Prostate gland (tissue), 2 donors: ENCODE measurements at regions not wholly inside any gene's neighbourhood (a gene's known extent, or its start where the extent isn't known, plus 50 kb on each side); places are given as distances from the start of the nearest gene placed in this dataset.

Experiments
- DNase-seq: peaks from one replicate; pipeline ENCODE4 v3.0.0-alpha.2; 2019; ENCODE audit warnings: low spot score
- H3K27ac ChIP-seq, 2 donors: fragments of 200-600 bp; sonication (generic); 2 replicates each; pipeline ENCODE4 v1.5.1; 2017 to 2019
- H3K27me3 ChIP-seq: fragments of 200-600 bp; sonication (generic); replicated peaks from 2 replicates; pipeline ENCODE4 v1.5.1; 2019; ENCODE audit not compliant: insufficient read depth
- H3K36me3 ChIP-seq, 2 donors: fragments of 200-600 bp; sonication (generic); 1 replicate in 1 of 2; 2 replicates in 1 of 2; pipeline versions ENCODE4 v1.5.1 to v1.8.1; 2017 to 2019
- H3K4me1 ChIP-seq: fragments of 200-600 bp; sonication (generic); replicated peaks from 2 replicates; pipeline ENCODE4 v1.5.1; 2019
- H3K4me3 ChIP-seq, 2 donors: fragments of 200-600 bp; sonication (generic); 2 replicates each; pipeline ENCODE4 v1.5.1; 2017 to 2019
- H3K9me3 ChIP-seq: fragments of 200-600 bp; sonication (generic); 2 replicates; pipeline ENCODE4 v1.5.1; 2017
- POLR2A ChIP-seq: fragments of 450-650 bp; IDR thresholded peaks from one replicate; pipeline ENCODE4 v1.6.1; 2016; ENCODE audit warnings: antibody characterized with exemption, mild to moderate bottlenecking
- POLR2AphosphoS5 ChIP-seq: sonication (generic); formaldehyde crosslinking; IDR thresholded peaks from one replicate; pipeline ENCODE4 v1.6.1; 2017; ENCODE audit warnings: antibody characterized with exemption
- WGBS: methylation state at CpG from one replicate; pipeline ENCODE4 v1.1.5; 2018; 5-methylcytosine and 5-hydroxymethylcytosine counted together
- intact Hi-C: fragments of 100-400 bp; cut with DNase I; formaldehyde crosslinking; loops from one replicate; pipeline ENCODE4 v1.14.2; 2022
- TF ChIP-seq, protein P1 (sequence below), 4 experiments: fragments of 200-600 bp in 2 of 4; fragments of 450-650 bp in 2 of 4; sonication (generic) in 2 of 4; IDR thresholded peaks; 1 replicate in 3 of 4; 2 replicates in 1 of 4; pipeline ENCODE4 v1.5.1; 2016 to 2019; ENCODE audit warnings: antibody characterized with exemption in 4 of 4, mild to moderate bottlenecking in 2 of 4, moderate library complexity in 2 of 4

DNA sequence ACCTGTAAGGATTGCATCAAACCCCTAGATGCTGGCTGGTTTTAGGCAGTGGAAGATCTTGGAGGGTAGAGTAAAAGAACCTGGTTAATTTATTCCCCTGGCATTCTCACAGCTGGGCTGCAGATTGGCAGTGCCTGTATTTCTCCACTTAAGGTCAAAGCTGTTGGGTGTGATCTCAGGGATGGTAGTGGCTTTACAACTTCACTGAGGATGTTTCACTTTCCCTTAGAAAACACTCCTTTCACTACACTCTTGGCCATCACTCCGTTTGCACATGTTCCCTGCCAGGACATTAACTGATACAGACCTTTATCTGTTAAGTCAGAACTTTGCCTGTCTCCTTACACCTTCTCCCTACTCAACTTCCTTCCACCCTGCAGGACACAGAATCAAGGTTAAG, 779.1 kb upstream of the SEMA6D start:
- no peaks in the 10 kb centered on the region for H3K27me3 ChIP-seq
- WGBS = 38% methylated on average over 1 of the region's 1 CpG
- DNase-seq = no peak
- H3K9me3 ChIP-seq = no peaks in the 10 kb centered on the region
- H3K4me3 ChIP-seq = no peak overlapping the region
- no peak for TF ChIP-seq POLR2A
- no peak for TF ChIP-seq POLR2AphosphoS5
- TF ChIP-seq, protein P1, sequence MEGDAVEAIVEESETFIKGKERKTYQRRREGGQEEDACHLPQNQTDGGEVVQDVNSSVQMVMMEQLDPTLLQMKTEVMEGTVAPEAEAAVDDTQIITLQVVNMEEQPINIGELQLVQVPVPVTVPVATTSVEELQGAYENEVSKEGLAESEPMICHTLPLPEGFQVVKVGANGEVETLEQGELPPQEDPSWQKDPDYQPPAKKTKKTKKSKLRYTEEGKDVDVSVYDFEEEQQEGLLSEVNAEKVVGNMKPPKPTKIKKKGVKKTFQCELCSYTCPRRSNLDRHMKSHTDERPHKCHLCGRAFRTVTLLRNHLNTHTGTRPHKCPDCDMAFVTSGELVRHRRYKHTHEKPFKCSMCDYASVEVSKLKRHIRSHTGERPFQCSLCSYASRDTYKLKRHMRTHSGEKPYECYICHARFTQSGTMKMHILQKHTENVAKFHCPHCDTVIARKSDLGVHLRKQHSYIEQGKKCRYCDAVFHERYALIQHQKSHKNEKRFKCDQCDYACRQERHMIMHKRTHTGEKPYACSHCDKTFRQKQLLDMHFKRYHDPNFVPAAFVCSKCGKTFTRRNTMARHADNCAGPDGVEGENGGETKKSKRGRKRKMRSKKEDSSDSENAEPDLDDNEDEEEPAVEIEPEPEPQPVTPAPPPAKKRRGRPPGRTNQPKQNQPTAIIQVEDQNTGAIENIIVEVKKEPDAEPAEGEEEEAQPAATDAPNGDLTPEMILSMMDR (IDR thresholded peaks at IDR 0.05) = no peak
- no peaks in the 10 kb centered on the region for H3K4me1 ChIP-seq
- no peak overlapping the region for H3K27ac ChIP-seq
- H3K36me3 ChIP-seq = no peaks in the 10 kb centered on the region
- intact Hi-C loops = no loop called here

DNA sequence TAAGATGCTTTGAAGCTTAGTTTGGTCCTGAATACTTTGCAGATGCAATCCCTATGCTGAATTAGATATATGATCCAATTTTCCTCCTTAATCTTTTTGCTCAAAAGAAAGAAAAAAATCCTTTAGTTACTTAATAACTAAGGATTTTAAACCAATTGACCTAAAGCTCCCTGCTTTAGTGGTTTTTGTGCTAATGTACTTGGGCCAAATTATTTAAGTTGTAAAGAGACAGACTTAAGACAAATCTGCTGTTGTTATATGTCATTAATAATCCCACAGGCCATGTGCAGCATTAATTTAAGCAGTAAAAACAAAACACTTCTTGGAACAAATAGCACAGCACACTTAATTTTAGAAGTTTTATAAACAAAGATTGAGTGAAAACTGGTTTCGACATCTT, 776.1 kb upstream of the SEMA6D start:
- H3K36me3 ChIP-seq = no peaks in the 10 kb centered on the region
- intact Hi-C loops = no loop called here
- 79% methylated on average over 1 of the region's 1 CpG for WGBS
- H3K27me3 ChIP-seq = no peaks in the 10 kb centered on the region
- H3K27ac ChIP-seq = no peak overlapping the region
- H3K4me3 ChIP-seq = no peak overlapping the region
- no peaks in the 10 kb centered on the region for H3K9me3 ChIP-seq
- no peak for DNase-seq
- H3K4me1 ChIP-seq = no peaks in the 10 kb centered on the region
- TF ChIP-seq, protein P1 (IDR thresholded peaks at IDR 0.05) = no peak
- TF ChIP-seq POLR2AphosphoS5 (no peak), POLR2A (no peak)

DNA sequence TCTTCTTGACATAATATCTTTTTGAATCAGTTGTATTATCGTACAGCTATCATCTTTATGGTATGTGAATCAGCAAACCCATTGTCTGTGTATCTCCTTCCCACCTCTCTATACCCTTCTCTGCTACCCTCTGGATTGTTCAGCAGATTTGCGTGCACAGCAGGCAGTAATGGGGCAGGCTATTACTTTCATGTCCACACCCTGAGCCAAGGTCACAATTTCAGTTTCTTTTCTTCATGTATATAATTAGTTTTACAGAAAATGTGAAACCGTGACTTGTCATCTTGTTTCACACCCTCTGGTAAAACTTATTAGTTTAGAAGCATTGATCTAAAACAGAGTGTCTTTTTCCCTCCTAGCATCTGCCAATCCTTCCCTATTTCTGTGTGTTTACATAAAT, 770.4 kb upstream of the SEMA6D start:
- Histone ChIP-seq H3K9me3 (no peaks in the 10 kb centered on the region), H3K4me1 (no peaks in the 10 kb centered on the region), H3K4me3 (no peak overlapping the region), H3K27me3 (no peaks in the 10 kb centered on the region), H3K36me3 (no peaks in the 10 kb centered on the region), H3K27ac (no peak overlapping the region)
- no peak for TF ChIP-seq POLR2A
- no peak for TF ChIP-seq POLR2AphosphoS5
- TF ChIP-seq, protein P1 (IDR thresholded peaks at IDR 0.05) = no peak
- intact Hi-C loops = no loop called here
- DNase-seq = no peak
- WGBS = 79% methylated on average over 3 of the region's 3 CpGs

DNA sequence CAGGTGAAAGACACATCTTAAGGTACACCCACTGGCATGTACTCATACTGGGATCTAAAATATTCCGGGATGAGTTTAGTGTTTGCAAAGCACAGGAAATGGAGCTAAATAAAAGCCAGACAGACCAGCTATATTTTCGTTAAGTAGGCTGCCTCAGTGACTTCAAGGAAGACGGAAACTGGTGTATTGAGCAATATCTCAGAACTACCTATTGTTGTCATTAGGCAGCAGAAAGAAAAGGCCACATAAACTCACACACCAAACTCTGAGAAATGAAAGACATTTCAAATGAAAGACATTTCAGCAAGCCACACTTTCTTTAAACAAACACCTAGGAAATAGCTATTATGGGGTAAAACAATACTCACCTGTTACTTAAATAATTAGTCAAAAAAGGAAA, 761.7 kb upstream of the SEMA6D start:
- no peak for DNase-seq
- intact Hi-C loops = no loop called here
- H3K36me3 ChIP-seq = no peaks in the 10 kb centered on the region
- no peak overlapping the region for H3K27ac ChIP-seq
- H3K27me3 ChIP-seq = no peaks in the 10 kb centered on the region
- no peaks in the 10 kb centered on the region for H3K9me3 ChIP-seq
- TF ChIP-seq, protein P1 (IDR thresholded peaks at IDR 0.05) = no peak
- TF ChIP-seq POLR2AphosphoS5 (no peak), POLR2A (no peak)
- H3K4me1 ChIP-seq = no peaks in the 10 kb centered on the region
- H3K4me3 ChIP-seq = no peak overlapping the region
- 53% methylated on average over 3 of the region's 3 CpGs for WGBS

DNA sequence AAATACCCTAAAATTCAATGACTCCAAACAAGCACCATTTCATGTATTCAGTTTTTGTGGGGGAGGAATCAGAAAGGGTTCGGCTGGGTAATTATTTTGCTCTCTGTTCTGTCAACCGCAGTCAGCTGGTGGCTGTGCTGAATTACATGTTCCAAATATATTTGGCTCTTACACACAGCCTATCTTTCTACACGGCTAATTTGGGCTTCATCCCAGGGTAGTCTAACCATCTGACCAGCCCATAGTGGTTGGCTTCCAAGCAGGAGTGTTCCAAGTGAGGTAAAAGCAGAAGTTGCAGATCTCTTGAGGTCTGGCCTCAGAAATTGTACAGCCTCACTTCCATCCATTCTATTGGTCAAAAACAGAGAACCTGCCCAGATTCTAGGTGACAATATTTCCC, 760.8 kb upstream of the SEMA6D start:
- Histone ChIP-seq H3K4me1 (no peaks in the 10 kb centered on the region), H3K27ac (no peak overlapping the region), H3K9me3 (no peaks in the 10 kb centered on the region), H3K36me3 (no peaks in the 10 kb centered on the region), H3K27me3 (no peaks in the 10 kb centered on the region), H3K4me3 (no peak overlapping the region)
- no peak for DNase-seq
- intact Hi-C loops = no loop called here
- 65% methylated on average over 3 of the region's 3 CpGs for WGBS
- no peak for TF ChIP-seq POLR2AphosphoS5
- TF ChIP-seq, protein P1 (IDR thresholded peaks at IDR 0.05) = no peak
- no peak for TF ChIP-seq POLR2A
